T-cell (primary cell): ENCODE measurements at regions not wholly inside any gene's neighbourhood (a gene's known extent, or its start where the extent isn't known, plus 50 kb on each side); places are given as distances from the start of the nearest gene placed in this dataset.

Experiments
- ATAC-seq, 4 experiments: fragments of 200-7000 bp in 3 of 4; fragments of 150-1000 bp in 1 of 4; cut with Tn5 transposase; replicated peaks in 1 of 4; 1 replicate in 3 of 4; 2 replicates in 1 of 4; pipeline ENCODE4 v1.10.0; 2021; ENCODE audit warnings: moderate library complexity in 3 of 4, mild to moderate bottlenecking in 2 of 4, moderate number of reproducible peaks in 1 of 4
- CTCF ChIA-PET, 2 donors: fragments of 300-600 bp; sonication (Branson Sonifier 250); formaldehyde crosslinking; loops; one replicate each; lab custom pipeline; 2022; ENCODE audit warnings: antibody characterized with exemption in 2 of 2; lab: Charles Lee
- POLR2A ChIA-PET, 2 donors: fragments of 300-600 bp; sonication (Branson Sonifier 250); formaldehyde crosslinking; loops; one replicate each; lab custom pipeline; 2022; ENCODE audit warnings: antibody characterized with exemption in 2 of 2; lab: Charles Lee
- DNase-seq, 35 experiments: peaks; one replicate each; pipeline versions ENCODE4 v3.0.0 to v3.0.0-alpha.2; 2013 to 2023
- H3K27ac ChIP-seq: one replicate; pipeline ENCODE4 v1.5.1; 2013; ENCODE audit warnings: low read length
- H3K27me3 ChIP-seq, 2 experiments: replicated peaks in 1 of 2; 1 replicate in 1 of 2; 2 replicates in 1 of 2; pipeline versions ENCODE4 v1.6.1 to v1.7.0; 2013; ENCODE audit warnings: low read length in 1 of 2, mixed read lengths in 1 of 2; ENCODE audit not compliant: control insufficient read depth in 2 of 2, insufficient read depth in 2 of 2; ENCODE audit errors: extremely low read depth in 1 of 2
- H3K36me3 ChIP-seq, 2 donors: 1 replicate in 1 of 2; 2 replicates in 1 of 2; pipeline versions ENCODE4 v1.6.1 to v1.7.0; 2013; ENCODE audit warnings: low read length in 1 of 2; ENCODE audit not compliant: control insufficient read depth in 2 of 2, insufficient read depth in 1 of 2; ENCODE audit errors: extremely low read depth in 1 of 2
- H3K4me1 ChIP-seq, 2 experiments: 1 replicate in 1 of 2; 2 replicates in 1 of 2; pipeline versions ENCODE4 v1.6.1 to v1.7.0; 2013; ENCODE audit warnings: low read length in 2 of 2, mixed read lengths in 1 of 2; ENCODE audit not compliant: insufficient read depth in 2 of 2, control insufficient read depth in 1 of 2; ENCODE audit errors: extremely low read depth in 1 of 2
- H3K4me3 ChIP-seq, 2 donors: 1 replicate in 1 of 2; 2 replicates in 1 of 2; pipeline versions ENCODE4 v1.5.1 to v1.7.0; 2013; ENCODE audit warnings: mild to moderate bottlenecking in 2 of 2, low read length in 1 of 2, moderate library complexity in 1 of 2; ENCODE audit not compliant: control insufficient read depth in 1 of 2; ENCODE audit errors: extremely low read depth in 1 of 2
- H3K9me3 ChIP-seq: 2 replicates; pipeline ENCODE4 v1.7.0; 2013
- H3K27ac Mint-ChIP-seq, 2 donors: one replicate each; pipeline ENCODE4 v1.8.0; 2020 to 2021; ENCODE audit warnings: mild to moderate bottlenecking in 2 of 2, mixed read lengths in 2 of 2
- H3K27me3 Mint-ChIP-seq, 2 donors: one replicate each; pipeline ENCODE4 v1.8.0; 2021 to 2022; ENCODE audit warnings: mixed read lengths in 2 of 2
- H3K36me3 Mint-ChIP-seq: one replicate; pipeline ENCODE4 v1.8.0; 2021; ENCODE audit warnings: mixed read lengths
- H3K4me1 Mint-ChIP-seq, 3 donors: one replicate each; pipeline ENCODE4 v1.8.0; 2020 to 2022; ENCODE audit warnings: mixed read lengths in 3 of 3, mild to moderate bottlenecking in 1 of 3
- H3K4me3 Mint-ChIP-seq, 3 donors: one replicate each; pipeline ENCODE4 v1.8.0; 2020 to 2022; ENCODE audit warnings: mild to moderate bottlenecking in 3 of 3, mixed read lengths in 3 of 3, moderate library complexity in 3 of 3
- H3K9me3 Mint-ChIP-seq, 3 donors: one replicate each; pipeline ENCODE4 v1.8.0; 2020 to 2022; ENCODE audit warnings: mixed read lengths in 3 of 3
- WGBS: methylation state at CpG from one replicate; pipeline ENCODE4 v1.1.5; 2013; ENCODE audit warnings: missing lambda C conversion rate; ENCODE audit not compliant: insufficient coverage; 5-methylcytosine and 5-hydroxymethylcytosine counted together

DNA sequence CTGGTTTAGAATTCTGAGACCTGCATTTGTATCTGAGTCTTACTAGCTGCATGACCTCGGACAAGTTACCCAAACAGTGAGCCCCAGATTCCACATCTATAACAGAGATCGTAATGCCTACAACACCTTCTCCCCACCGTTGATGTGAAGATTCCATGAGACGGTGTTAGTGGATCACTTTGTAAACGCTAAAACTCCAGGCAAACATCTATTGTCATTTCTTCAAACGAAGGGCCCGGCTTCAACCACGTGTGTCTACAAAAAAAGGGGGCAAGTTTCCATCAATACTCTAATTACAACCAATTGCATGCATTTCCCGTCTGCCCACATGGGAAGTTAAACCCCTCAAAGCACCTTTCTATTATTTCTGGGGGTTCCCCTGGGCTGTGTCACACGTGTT lies 99.1 kb upstream of the ENPP6 start:
- POLR2A ChIA-PET = no interaction called here
- no peak overlapping the region for H3K27ac Mint-ChIP-seq
- no peaks in the 10 kb centered on the region for H3K27me3 Mint-ChIP-seq

DNA sequence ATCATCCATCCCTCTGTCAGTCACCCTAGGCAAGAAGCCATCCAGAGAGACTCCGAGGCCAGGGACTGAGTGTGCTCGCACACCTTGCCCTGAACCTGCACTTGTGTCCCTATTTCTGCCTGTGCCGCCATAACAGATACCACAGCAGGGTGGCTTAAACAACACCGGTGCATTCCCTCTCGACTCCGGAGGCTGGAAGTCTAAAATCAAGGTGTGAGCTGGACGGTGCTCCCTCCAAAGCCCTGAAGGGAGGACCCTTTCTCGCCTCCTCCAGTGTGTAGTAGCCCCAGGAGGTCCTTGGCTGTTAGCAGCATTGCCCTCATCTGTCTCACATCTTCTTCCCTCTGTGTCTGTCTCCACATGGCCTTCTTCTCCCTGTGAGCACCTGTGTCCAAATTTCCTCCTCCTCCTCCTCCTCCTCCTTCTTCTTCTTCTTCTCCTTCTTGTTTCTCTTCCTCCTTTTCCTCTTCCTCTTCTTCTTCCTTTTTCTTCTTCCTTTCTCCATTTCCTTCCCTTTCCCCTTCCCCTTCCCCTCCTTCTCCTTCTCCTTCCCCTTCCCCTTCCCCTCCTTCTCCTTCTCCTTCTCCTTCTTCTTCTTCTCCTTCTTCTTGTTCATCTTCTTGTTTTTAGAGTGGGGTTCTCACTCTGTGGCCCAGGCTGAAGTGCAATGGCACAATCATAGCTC lies 98.1 kb upstream of the ENPP6 start:
- Histone ChIP-seq H3K36me3 (no peaks in the 10 kb centered on the region), H3K4me1 (peaks cover 0 to 9% of the 10 kb centered on the region in 2 experiments), H3K27ac (no peak overlapping the region), H3K9me3 (no peaks in the 10 kb centered on the region), H3K27me3 (no peaks in the 10 kb centered on the region), H3K4me3 (no peak overlapping the region)
- no peak overlapping the region for H3K27ac Mint-ChIP-seq
- no peaks in the 10 kb centered on the region for H3K9me3 Mint-ChIP-seq
- no peak for DNase-seq
- H3K4me3 Mint-ChIP-seq = no peak overlapping the region
- no peak for ATAC-seq
- H3K27me3 Mint-ChIP-seq = no peaks in the 10 kb centered on the region
- WGBS = 95% methylated on average over 7 of the region's 8 CpGs
- H3K4me1 Mint-ChIP-seq = peaks cover 22 to 31% (median 29%) of the 10 kb centered on the region in 3 donors
- CTCF ChIA-PET = interaction anchor here in 1 of 2 donors (0.6 to 0.7 kb wide), 2 partner anchors 58 to 358 kb away, joined by 3 to 4 read pairs; no protein-coding TSS in a partner anchor
- no peaks in the 10 kb centered on the region for H3K36me3 Mint-ChIP-seq
- POLR2A ChIA-PET = no interaction called here

More for the DNA sequence above, 99.1 kb upstream of the ENPP6 start:
- DNase-seq (no peak), ATAC-seq (no peak)
- CTCF ChIA-PET = no interaction called here
- no peaks in the 10 kb centered on the region for H3K27me3 ChIP-seq
- Mint-ChIP-seq H3K4me3 (no peak overlapping the region), H3K36me3 (no peaks in the 10 kb centered on the region), H3K9me3 (no peaks in the 10 kb centered on the region), H3K4me1 (peaks cover 13 to 23% (median 21%) of the 10 kb centered on the region in 3 donors)
- H3K4me1 ChIP-seq = peaks cover 0 to 7% of the 10 kb centered on the region in 2 experiments
- H3K9me3 ChIP-seq = no peaks in the 10 kb centered on the region
- H3K36me3 ChIP-seq = no peaks in the 10 kb centered on the region
- WGBS = 89% methylated on average over 10 of the region's 10 CpGs
- H3K4me3 ChIP-seq = no peak overlapping the region
- no peak overlapping the region for H3K27ac ChIP-seq

DNA sequence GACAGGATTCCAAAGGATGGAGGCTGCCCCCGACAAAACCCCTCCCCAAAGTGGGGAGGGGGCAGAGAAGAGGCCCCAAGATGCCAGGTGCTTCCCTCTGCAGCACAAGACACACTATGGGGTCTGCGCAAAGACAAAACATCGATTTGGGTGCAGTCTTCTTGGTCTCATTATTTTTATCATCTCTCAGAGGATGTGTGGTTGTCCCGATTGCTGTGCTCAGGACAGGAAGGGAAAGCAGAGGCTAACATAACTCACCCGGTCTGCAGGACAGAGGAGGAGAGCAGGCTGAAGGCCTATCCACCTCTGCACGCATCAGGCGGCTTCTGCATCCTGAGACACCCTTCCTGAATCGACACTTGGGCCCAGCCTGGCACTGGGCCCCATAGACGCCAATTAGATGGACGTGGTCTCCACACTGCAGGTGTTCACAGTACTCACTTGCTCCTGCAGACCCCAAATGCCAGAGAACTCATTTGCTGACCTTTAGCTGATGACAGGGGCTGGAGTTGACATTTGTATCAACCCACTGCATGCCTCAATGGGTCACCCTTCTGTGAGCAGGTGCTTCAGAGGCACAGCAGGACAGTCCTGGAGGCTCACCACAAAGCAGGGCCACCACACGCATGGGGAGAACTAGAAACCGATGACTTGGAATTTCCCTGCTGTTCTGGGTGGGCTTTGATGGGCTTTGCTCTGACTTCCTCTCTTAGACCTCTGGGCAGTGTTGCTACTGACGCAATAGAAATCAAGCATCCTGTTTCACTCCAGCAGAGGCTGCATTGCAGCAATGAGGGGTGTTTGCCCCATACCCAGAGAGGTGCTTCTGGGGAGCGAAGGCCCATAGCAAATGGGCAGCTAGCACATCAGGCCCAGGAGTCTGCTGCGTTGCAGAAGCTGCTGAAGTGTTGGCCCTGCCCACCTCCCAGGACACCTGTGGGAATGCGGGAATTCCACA lies 96.3 kb upstream of the ENPP6 start:
- H3K4me1 Mint-ChIP-seq = peaks cover 31 to 40% (median 40%) of the 10 kb centered on the region in 3 donors
- H3K27ac Mint-ChIP-seq = peak overlapping the region in 1 of 2 donors; percentile 76
- peaks cover 11 to 23% of the 10 kb centered on the region in 2 experiments for H3K4me1 ChIP-seq
- H3K9me3 ChIP-seq = no peaks in the 10 kb centered on the region
- ATAC-seq (peak in 1 of 4 experiments; percentile 45), DNase-seq (peak in 2 of 35 experiments; percentile 15 to 31)
- 79% methylated on average over 12 of the region's 16 CpGs for WGBS
- no peak overlapping the region for H3K4me3 Mint-ChIP-seq
- H3K27ac ChIP-seq = no peak overlapping the region
- ChIA-PET POLR2A (no interaction called here), CTCF (no interaction called here)
- H3K36me3 Mint-ChIP-seq = no peaks in the 10 kb centered on the region
- H3K4me3 ChIP-seq = no peak overlapping the region
- no peaks in the 10 kb centered on the region for H3K27me3 ChIP-seq
- H3K9me3 Mint-ChIP-seq = no peaks in the 10 kb centered on the region
- no peaks in the 10 kb centered on the region for H3K36me3 ChIP-seq
- no peaks in the 10 kb centered on the region for H3K27me3 Mint-ChIP-seq

DNA sequence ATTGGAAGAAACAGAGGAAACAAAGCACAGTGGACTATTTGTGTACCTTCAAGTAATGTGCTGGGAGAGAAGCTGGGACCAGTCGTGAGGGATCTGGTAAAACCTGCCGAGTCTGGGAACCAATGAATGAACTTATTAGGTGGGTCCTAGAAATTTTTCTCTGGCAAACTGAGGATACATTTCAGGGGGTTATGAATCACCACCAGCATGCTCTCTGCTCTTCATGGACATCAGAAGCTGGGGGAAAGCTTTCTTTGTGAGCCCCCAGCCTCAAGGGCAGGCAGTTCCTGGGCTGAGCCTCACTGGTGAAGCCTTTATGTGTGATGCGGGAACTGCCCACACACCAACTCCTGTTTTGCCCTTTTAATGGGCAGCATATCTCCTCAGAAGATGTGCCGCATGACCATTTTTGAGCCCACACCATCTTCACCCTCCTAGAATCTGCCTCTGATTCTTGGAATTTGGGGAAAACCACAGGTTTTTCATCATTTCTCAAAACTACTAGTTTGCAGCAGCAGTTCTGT lies 95.4 kb upstream of the ENPP6 start:
- H3K4me3 ChIP-seq = no peak overlapping the region

DNA sequence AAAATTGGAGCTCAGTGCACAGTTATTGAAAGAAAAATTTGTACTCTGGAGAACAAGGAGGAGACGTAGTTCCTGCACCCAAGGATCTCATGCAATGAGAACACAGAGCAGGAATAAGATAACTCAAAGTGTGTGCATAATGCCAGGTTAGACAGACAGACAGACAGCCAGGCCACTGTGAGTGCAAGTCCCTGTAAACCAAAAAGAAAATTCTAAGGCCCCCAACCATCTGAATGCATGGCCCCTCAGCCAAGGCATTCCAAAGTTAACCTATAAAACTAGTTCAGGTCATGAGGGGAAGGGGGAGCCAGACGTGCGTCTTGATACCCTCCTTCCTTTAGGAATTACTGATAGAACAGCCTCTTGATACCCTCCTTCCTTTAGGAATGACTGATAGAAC lies 94.5 kb upstream of the ENPP6 start:
- no peaks in the 10 kb centered on the region for H3K27me3 ChIP-seq
- ATAC-seq (no peak), DNase-seq (no peak)
- 100% methylated on average over 1 of the region's 3 CpGs for WGBS
- no peak overlapping the region for H3K4me3 ChIP-seq
- Mint-ChIP-seq H3K27ac (no peak overlapping the region), H3K27me3 (no peaks in the 10 kb centered on the region), H3K4me3 (no peak overlapping the region), H3K9me3 (no peaks in the 10 kb centered on the region), H3K36me3 (no peaks in the 10 kb centered on the region), H3K4me1 (peaks cover 35 to 40% (median 39%) of the 10 kb centered on the region in 3 donors)
- CTCF ChIA-PET = no interaction called here
- no peaks in the 10 kb centered on the region for H3K36me3 ChIP-seq
- no peak overlapping the region for H3K27ac ChIP-seq
- H3K9me3 ChIP-seq = no peaks in the 10 kb centered on the region
- H3K4me1 ChIP-seq = peaks cover 11 to 23% of the 10 kb centered on the region in 2 experiments
- POLR2A ChIA-PET = no interaction called here

More for the DNA sequence above, 95.4 kb upstream of the ENPP6 start:
- Mint-ChIP-seq H3K36me3 (no peaks in the 10 kb centered on the region), H3K27ac (no peak overlapping the region), H3K9me3 (no peaks in the 10 kb centered on the region), H3K4me1 (peaks cover 35 to 40% (median 39%) of the 10 kb centered on the region in 3 donors), H3K4me3 (no peak overlapping the region), H3K27me3 (no peaks in the 10 kb centered on the region)
- H3K27me3 ChIP-seq = no peaks in the 10 kb centered on the region
- no peak for DNase-seq
- 83% methylated on average over 3 of the region's 4 CpGs for WGBS
- H3K9me3 ChIP-seq = no peaks in the 10 kb centered on the region
- ATAC-seq = no peak
- no peak overlapping the region for H3K27ac ChIP-seq
- ChIA-PET POLR2A (no interaction called here), CTCF (no interaction called here)
- no peaks in the 10 kb centered on the region for H3K36me3 ChIP-seq
- peaks cover 11 to 23% of the 10 kb centered on the region in 2 experiments for H3K4me1 ChIP-seq
